ENCODE measurements at regions not wholly inside any gene's neighbourhood (a gene's known extent, or its start where the extent isn't known, plus 50 kb on each side); places are given as distances from the start of the nearest gene placed in this dataset.

DNA sequence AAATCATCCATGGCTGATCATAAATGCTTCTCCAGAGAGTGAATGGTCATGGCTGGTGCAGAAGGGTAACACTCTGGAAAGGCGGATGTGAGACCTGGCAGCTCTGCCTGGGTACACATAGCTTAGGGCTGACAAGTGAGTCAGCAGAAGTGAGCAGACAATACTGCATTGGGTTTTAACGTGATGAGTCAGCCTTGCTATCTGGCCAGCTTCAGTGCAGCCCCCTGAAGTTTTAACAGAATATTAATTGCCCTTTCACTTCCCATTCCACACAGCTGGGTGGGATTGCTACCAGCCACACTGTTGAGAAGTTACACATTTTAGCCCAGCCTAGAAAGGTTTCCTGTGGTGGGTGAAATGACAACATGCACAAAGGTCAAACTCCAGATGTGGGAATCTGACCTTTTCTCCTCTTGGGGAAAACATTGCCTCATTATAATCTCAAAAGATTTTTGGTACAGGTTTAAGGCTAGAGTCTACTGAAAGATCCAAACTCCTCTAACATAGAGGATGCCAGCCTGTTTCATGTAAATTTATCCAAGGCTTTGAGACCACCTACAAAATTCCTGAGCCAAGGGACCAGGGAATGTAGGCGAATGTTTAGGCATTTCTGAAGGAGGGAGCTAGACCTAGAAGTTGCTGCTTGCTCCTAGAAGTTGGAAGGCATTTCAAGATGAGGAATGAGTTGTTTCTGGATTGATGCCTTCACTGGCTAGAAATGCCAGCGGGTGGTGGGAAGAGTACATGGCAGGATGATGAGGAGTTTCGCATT is 230.3 kb upstream of the PGRMC2 start:
- TF ChIP-seq EP300 (IDR thresholded peaks at IDR 0.05) (no peak), POLR2A (IDR thresholded peaks at IDR 0.05) (no peak), POLR2AphosphoS5 (IDR thresholded peaks at IDR 0.05) (peak in 2 of 3 donors; percentile 28 to 71)
- peak overlapping the region in 4 of 5 donors; percentile 35 to 69 (median 56) for H3K27ac ChIP-seq
- WGBS, 5 donors, result 47 to 63% (median 54%) methylated on average over 5 of the region's 5 CpGs

DNA sequence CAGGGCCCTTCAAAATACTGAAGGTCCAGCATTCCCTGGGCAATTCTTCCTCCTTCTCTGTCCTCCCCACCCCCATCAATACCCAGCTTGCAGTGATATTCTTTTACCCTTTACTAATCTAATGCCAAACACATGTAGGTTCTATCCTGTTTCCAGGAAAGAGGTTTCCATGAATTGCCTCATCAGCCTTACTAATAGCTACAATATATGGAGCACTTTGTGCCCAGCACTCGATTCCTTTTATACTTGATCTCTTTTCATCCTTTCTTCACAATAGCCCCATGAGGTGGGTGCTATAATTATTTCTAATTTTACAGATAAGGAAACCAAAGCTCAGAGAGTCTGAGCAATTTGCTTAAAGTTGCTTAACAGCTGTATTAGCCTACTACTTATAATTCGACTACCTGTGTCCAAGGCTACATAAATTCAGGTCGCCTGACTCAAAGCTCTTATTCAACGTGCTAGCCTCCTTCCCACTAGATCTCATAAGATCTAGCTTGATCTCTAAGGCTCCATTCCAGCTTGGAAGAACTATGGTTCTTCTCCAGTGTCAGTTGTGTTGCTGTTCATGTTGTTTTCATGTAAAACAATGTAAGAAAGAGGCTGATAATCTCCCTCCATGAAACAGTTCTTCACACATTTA is 229.6 kb upstream of the PGRMC2 start:
- no peaks in the 10 kb centered on the region for H3K36me3 ChIP-seq
- H3K9me3 ChIP-seq, result no peaks in the 10 kb centered on the region
- intact Hi-C loops (cut with DNase I; ENCODE audit: low total_unique reads), result no loop called here
- no peaks in the 10 kb centered on the region for H3K27me3 ChIP-seq
- DNase-seq, result no peak
- no peak overlapping the region for H3K4me3 ChIP-seq
- peak overlapping the region in 4 of 5 donors; percentile 35 to 69 (median 56) for H3K27ac ChIP-seq
- peaks cover 10 to 22% (median 16%) of the 10 kb centered on the region in 4 donors for H3K4me1 ChIP-seq
- TF ChIP-seq, protein P1, sequence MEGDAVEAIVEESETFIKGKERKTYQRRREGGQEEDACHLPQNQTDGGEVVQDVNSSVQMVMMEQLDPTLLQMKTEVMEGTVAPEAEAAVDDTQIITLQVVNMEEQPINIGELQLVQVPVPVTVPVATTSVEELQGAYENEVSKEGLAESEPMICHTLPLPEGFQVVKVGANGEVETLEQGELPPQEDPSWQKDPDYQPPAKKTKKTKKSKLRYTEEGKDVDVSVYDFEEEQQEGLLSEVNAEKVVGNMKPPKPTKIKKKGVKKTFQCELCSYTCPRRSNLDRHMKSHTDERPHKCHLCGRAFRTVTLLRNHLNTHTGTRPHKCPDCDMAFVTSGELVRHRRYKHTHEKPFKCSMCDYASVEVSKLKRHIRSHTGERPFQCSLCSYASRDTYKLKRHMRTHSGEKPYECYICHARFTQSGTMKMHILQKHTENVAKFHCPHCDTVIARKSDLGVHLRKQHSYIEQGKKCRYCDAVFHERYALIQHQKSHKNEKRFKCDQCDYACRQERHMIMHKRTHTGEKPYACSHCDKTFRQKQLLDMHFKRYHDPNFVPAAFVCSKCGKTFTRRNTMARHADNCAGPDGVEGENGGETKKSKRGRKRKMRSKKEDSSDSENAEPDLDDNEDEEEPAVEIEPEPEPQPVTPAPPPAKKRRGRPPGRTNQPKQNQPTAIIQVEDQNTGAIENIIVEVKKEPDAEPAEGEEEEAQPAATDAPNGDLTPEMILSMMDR (IDR thresholded peaks at IDR 0.05), result no peak
- TF ChIP-seq POLR2A (IDR thresholded peaks at IDR 0.05) (no peak), POLR2AphosphoS5 (IDR thresholded peaks at IDR 0.05) (no peak), EP300 (IDR thresholded peaks at IDR 0.05) (no peak)
- 62 to 76% (median 71%) methylated on average over 4 of the region's 4 CpGs for WGBS, 5 donors

More for the DNA sequence above, 230.3 kb upstream of the PGRMC2 start:
- Histone ChIP-seq H3K4me1 (peaks cover 10 to 22% (median 16%) of the 10 kb centered on the region in 4 donors), H3K27me3 (no peaks in the 10 kb centered on the region), H3K4me3 (no peak overlapping the region), H3K9me3 (no peaks in the 10 kb centered on the region), H3K36me3 (no peaks in the 10 kb centered on the region)
- peak; percentile 44 to 85 for DNase-seq
- intact Hi-C loops (cut with DNase I; ENCODE audit: low total_unique reads), result no loop called here

DNA sequence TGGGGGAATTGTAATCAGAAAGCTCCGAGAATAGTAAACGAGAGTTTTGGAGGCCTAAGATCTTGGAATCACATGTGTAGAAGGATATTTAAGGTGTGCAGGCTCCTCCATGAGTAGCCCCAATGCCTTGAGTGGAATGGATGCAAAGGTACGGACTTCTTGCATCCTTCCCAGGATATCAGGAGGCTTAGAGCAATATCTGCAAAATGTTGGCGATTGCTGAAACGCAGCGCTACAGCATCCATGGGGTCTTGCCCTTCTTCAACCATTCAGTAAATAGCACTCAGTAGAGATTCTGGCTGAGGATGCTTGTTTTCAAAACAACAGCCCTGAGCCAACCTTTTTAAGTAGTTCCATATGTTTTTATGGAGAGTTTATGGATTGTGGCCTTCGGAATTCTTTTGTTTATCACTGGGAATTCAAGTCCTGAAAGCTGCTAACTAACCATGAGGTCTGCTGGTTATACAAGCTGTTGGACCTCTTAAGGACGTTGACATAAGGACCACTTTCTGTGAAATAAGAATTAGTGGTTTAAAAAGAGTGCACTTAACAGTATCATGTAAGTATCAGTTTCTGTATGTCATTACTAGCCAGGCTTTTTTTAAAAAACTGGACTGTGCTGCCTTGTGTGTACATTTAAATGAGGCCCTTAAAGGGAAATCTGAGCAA is 228.8 kb upstream of the PGRMC2 start:
- TF ChIP-seq POLR2A (IDR thresholded peaks at IDR 0.05) (no peak), POLR2AphosphoS5 (IDR thresholded peaks at IDR 0.05) (no peak), EP300 (IDR thresholded peaks at IDR 0.05) (no peak)
- TF ChIP-seq, protein P1 (IDR thresholded peaks at IDR 0.05), result no peak
- H3K9me3 ChIP-seq, result no peaks in the 10 kb centered on the region
- no peaks in the 10 kb centered on the region for H3K27me3 ChIP-seq
- peak in 1 of 2 donors; percentile 82 for DNase-seq
- WGBS, 5 donors, result 68 to 83% (median 74%) methylated on average over 8 of the region's 8 CpGs
- peaks cover 10 to 22% (median 16%) of the 10 kb centered on the region in 4 donors for H3K4me1 ChIP-seq
- intact Hi-C loops (cut with DNase I; ENCODE audit: low total_unique reads), result no loop called here
- H3K4me3 ChIP-seq, result no peak overlapping the region
- H3K27ac ChIP-seq, result peak overlapping the region in 4 of 5 donors; percentile 35 to 69 (median 56)
- H3K36me3 ChIP-seq, result no peaks in the 10 kb centered on the region

DNA sequence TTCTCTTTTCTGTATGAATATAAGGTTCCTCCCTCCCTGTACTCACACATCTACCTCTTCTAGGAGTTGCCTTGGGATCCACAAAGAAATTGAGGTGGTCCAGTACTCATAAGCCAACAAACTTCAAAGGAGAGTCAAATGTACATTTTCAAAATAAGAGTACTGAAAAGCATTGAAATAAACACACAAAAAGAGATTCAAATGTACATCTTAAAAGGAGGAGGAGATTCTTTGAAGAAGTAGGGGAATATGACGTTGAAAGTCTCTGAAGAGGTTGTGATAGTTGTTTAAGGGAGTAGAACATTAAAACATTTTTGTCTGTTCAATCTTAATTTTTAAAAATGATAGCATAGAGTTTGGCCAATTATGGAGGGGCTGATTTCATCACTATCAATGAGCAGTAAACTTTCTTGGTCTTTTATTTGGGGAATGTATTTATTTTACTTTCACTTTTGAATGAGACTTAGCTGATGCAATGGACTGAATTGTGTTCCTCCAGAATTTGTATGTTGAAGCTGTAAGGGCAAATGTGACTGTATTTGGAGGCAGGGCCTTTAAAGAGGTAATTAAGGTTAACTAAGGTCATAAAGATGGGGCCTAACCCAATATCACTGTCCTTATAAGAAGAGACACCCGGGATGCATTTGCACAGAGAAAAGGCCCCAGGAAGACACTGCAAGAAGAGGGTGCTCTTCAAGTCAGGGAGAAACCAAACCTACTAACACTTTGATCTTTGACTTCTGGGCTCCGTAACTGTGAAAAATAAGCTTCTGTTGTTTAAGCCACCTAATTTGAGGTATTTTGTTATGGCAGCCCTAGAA is 226.3 kb upstream of the PGRMC2 start:
- 92 to 96% (median 95%) methylated on average over 3 of the region's 3 CpGs for WGBS, 5 donors
- Histone ChIP-seq H3K27ac (no peak overlapping the region), H3K27me3 (no peaks in the 10 kb centered on the region), H3K4me3 (no peak overlapping the region), H3K9me3 (no peaks in the 10 kb centered on the region), H3K4me1 (peaks cover 10 to 20% (median 14%) of the 10 kb centered on the region in 4 donors), H3K36me3 (no peaks in the 10 kb centered on the region)
- intact Hi-C loops (cut with DNase I; ENCODE audit: low total_unique reads), result no loop called here
- TF ChIP-seq POLR2A (IDR thresholded peaks at IDR 0.05) (no peak), POLR2AphosphoS5 (IDR thresholded peaks at IDR 0.05) (no peak), EP300 (IDR thresholded peaks at IDR 0.05) (no peak)
- TF ChIP-seq, protein P1 (IDR thresholded peaks at IDR 0.05), result no peak
- DNase-seq, result no peak
